C4-2B (cell line): ENCODE measurements at regions not wholly inside any gene's neighbourhood (a gene's known extent, or its start where the extent isn't known, plus 50 kb on each side); places are given as distances from the start of the nearest gene placed in this dataset.

Experiments used
- CTCF ChIP-seq: fragments of 450-650 bp; conservative IDR thresholded peaks from 2 replicates; pipeline ENCODE4 v1.5.1; 2017; ENCODE audit warnings: mild to moderate bottlenecking
- ZFX ChIP-seq: fragments of 450-650 bp; IDR thresholded peaks from 2 replicates; pipeline ENCODE4 v1.6.1; 2017

GRCh38 chr6:137303441-137303840 lies 84.3 kb upstream of the IFNGR1 start:
- TF ChIP-seq CTCF (no peak), ZFX (no peak)
